SK-N-MC (cell line): ENCODE measurements at regions not wholly inside any gene's neighbourhood (a gene's known extent, or its start where the extent isn't known, plus 50 kb on each side); places are given as distances from the start of the nearest gene placed in this dataset.

ENCODE experiments used
- EZH2 ChIP-seq: fragments of 200-600 bp; sonication (generic); IDR thresholded peaks from one replicate; pipeline ENCODE4 v1.6.1; 2017; ENCODE audit warnings: antibody characterized with exemption
- POLR2AphosphoS5 ChIP-seq: IDR thresholded peaks from 2 replicates; pipeline ENCODE4 v1.6.1; 2012; ENCODE audit warnings: mild to moderate bottlenecking, low read depth, low read length, borderline replicate concordance

GRCh38 chr11:133732109-133732674 lies 113.1 kb downstream of the SPATA19 start:
- TF ChIP-seq EZH2, result no peak
- no peak for TF ChIP-seq POLR2AphosphoS5
